Liver (tissue), 8 donors: ENCODE measurements at regions not wholly inside any gene's neighbourhood (a gene's known extent, or its start where the extent isn't known, plus 50 kb on each side); places are given as distances from the start of the nearest gene placed in this dataset.

Experiments used
- DNase-seq: peaks from one replicate; pipeline ENCODE4 v3.0.0-alpha.2; 2017; ENCODE audit warnings: low spot score
- H3K27ac ChIP-seq, 2 donors: one replicate each; pipeline ENCODE4 v1.7.0; 2013; ENCODE audit warnings: inconsistent platforms in 2 of 2, low read length in 2 of 2, control low read depth in 1 of 2, low read depth in 1 of 2, mild to moderate bottlenecking in 1 of 2
- H3K27me3 ChIP-seq, 4 donors: one replicate each; pipeline versions ENCODE4 v1.6.1 to v1.7.0; 2013; ENCODE audit warnings: low read length in 3 of 4, inconsistent platforms in 1 of 4, mild to moderate bottlenecking in 1 of 4, moderate library complexity in 1 of 4; ENCODE audit not compliant: control insufficient read depth in 4 of 4, insufficient read depth in 4 of 4
- H3K36me3 ChIP-seq, 4 donors: one replicate each; pipeline versions ENCODE4 v1.6.1 to v1.7.0; 2013; ENCODE audit warnings: low read length in 3 of 4, mild to moderate bottlenecking in 3 of 4, low read depth in 1 of 4, moderate library complexity in 1 of 4; ENCODE audit not compliant: control insufficient read depth in 4 of 4, insufficient read depth in 3 of 4
- H3K4me1 ChIP-seq, 4 donors: one replicate each; pipeline versions ENCODE4 v1.6.1 to v1.7.0; 2013; ENCODE audit warnings: low read length in 3 of 4, mild to moderate bottlenecking in 3 of 4, moderate library complexity in 1 of 4; ENCODE audit not compliant: control insufficient read depth in 4 of 4, insufficient read depth in 4 of 4
- H3K4me3 ChIP-seq, 3 donors: one replicate each; pipeline versions ENCODE4 v1.6.1 to v1.7.0; 2013; ENCODE audit warnings: low read length in 3 of 3, control low read depth in 1 of 3, low read depth in 1 of 3, mild to moderate bottlenecking in 1 of 3
- H3K9ac ChIP-seq, 2 donors: one replicate each; pipeline ENCODE4 v1.7.0; 2013; ENCODE audit warnings: low read length in 2 of 2, mild to moderate bottlenecking in 2 of 2, moderate library complexity in 2 of 2, control low read depth in 1 of 2, low read depth in 1 of 2
- H3K9me3 ChIP-seq, 4 donors: one replicate each; pipeline versions ENCODE4 v1.6.1 to v1.7.0; 2013; ENCODE audit warnings: low read length in 3 of 4; ENCODE audit not compliant: control insufficient read depth in 4 of 4
- ATF3 ChIP-seq: IDR thresholded peaks from 2 replicates; pipeline ENCODE4 v1.6.1; 2016; ENCODE audit warnings: antibody characterized with exemption
- CTCF ChIP-seq: fragments of 150-350 bp; IDR thresholded peaks from 2 replicates; pipeline ENCODE4 v1.5.1; 2017; ENCODE audit warnings: improper control_type of control experiment, low read depth, low read length; ENCODE audit not compliant: missing input control
- FOXA2 ChIP-seq: IDR thresholded peaks from 2 replicates; pipeline ENCODE4 v1.6.1; 2016; ENCODE audit warnings: antibody characterized with exemption
- GABPA ChIP-seq, 2 donors: IDR thresholded peaks in 1 of 2; conservative IDR thresholded peaks in 1 of 2; 2 replicates each; pipeline ENCODE4 v1.6.1; 2016; ENCODE audit warnings: antibody characterized with exemption in 2 of 2, mild to moderate bottlenecking in 1 of 2, moderate library complexity in 1 of 2
- HNF4G ChIP-seq: IDR thresholded peaks from 2 replicates; pipeline ENCODE4 v1.6.1; 2016; ENCODE audit warnings: antibody characterized with exemption
- JUND ChIP-seq, 2 donors: IDR thresholded peaks; 2 replicates each; pipeline ENCODE4 v1.6.1; 2016; ENCODE audit warnings: antibody characterized with exemption in 2 of 2
- MAX ChIP-seq: IDR thresholded peaks from 2 replicates; pipeline ENCODE4 v1.6.1; 2016; ENCODE audit warnings: antibody characterized with exemption
- NR2F2 ChIP-seq: IDR thresholded peaks from 2 replicates; pipeline ENCODE4 v1.6.1; 2016; ENCODE audit warnings: antibody characterized with exemption
- RAD21 ChIP-seq, 2 donors: IDR thresholded peaks; 2 replicates each; pipeline ENCODE4 v1.6.1; 2016; ENCODE audit warnings: antibody characterized with exemption in 2 of 2, mild to moderate bottlenecking in 2 of 2
- REST ChIP-seq: IDR thresholded peaks from 2 replicates; pipeline ENCODE4 v1.6.1; 2016; ENCODE audit warnings: antibody characterized with exemption, mild to moderate bottlenecking
- RXRA ChIP-seq, 2 donors: IDR thresholded peaks; 2 replicates each; pipeline ENCODE4 v1.6.1; 2017 to 2018; ENCODE audit warnings: antibody characterized with exemption in 2 of 2, mild to moderate bottlenecking in 1 of 2
- SP1 ChIP-seq: IDR thresholded peaks from 2 replicates; pipeline ENCODE4 v1.6.1; 2018; ENCODE audit warnings: antibody characterized with exemption, mild to moderate bottlenecking
- TAF1 ChIP-seq: conservative IDR thresholded peaks from 2 replicates; pipeline ENCODE4 v1.6.1; 2016; ENCODE audit warnings: antibody characterized with exemption, mild to moderate bottlenecking
- YY1 ChIP-seq: IDR thresholded peaks from 2 replicates; pipeline ENCODE4 v1.6.1; 2016; ENCODE audit warnings: antibody characterized with exemption, mild to moderate bottlenecking
- ZBTB33 ChIP-seq: IDR thresholded peaks from 2 replicates; pipeline ENCODE4 v1.6.1; 2016; ENCODE audit warnings: antibody characterized with exemption
- WGBS: extraction: QIAGEN DNeasy Blood & Tissue Kit; methylation state at CpG from one replicate; pipeline ENCODE4 v1.1.7; 2013; 5-methylcytosine and 5-hydroxymethylcytosine counted together
- donor health status: healthy.
- donor health status: healthy.
- donor health status: healthy.
- donor health status: healthy.
- donor health status: healthy.

- Histone ChIP-seq H3K27ac (no peak overlapping the region), H3K4me1 (no peaks in the 10 kb centered on the region), H3K4me3 (no peak overlapping the region), H3K36me3 (no peaks in the 10 kb centered on the region), H3K9ac (no peak overlapping the region), H3K27me3 (no peaks in the 10 kb centered on the region), H3K9me3 (no peaks in the 10 kb centered on the region)
- DNase-seq: no peak
- no peak for TF ChIP-seq JUND (IDR thresholded peaks at IDR 0.05)
- no peak for TF ChIP-seq MAX
- no peak for TF ChIP-seq TAF1
- no peak for TF ChIP-seq YY1
- TF ChIP-seq RAD21 (IDR thresholded peaks at IDR 0.05): no peak
- no peak for TF ChIP-seq NR2F2
- no peak for TF ChIP-seq SP1
- 63% methylated on average over 1 of the region's 1 CpG for WGBS
These were observed 1366.3 kb upstream of the LRRTM1 start for GRCh38 chr2:81670885-81671284.

GRCh38 chr2:81661081-81661480 lies 1356.5 kb upstream of the LRRTM1 start:
- Histone ChIP-seq H3K4me3 (no peak overlapping the region), H3K4me1 (no peaks in the 10 kb centered on the region), H3K9me3 (peaks cover 0 to 10% (median 3%) of the 10 kb centered on the region in 4 donors), H3K27me3 (no peaks in the 10 kb centered on the region), H3K9ac (no peak overlapping the region), H3K27ac (no peak overlapping the region), H3K36me3 (no peaks in the 10 kb centered on the region)
- TF ChIP-seq HNF4G (no peak), FOXA2 (no peak), REST (no peak), ZBTB33 (no peak), CTCF (no peak), NR2F2 (no peak), ATF3 (no peak), RXRA (IDR thresholded peaks at IDR 0.05) (no peak), TAF1 (no peak), RAD21 (IDR thresholded peaks at IDR 0.05) (no peak), JUND (IDR thresholded peaks at IDR 0.05) (no peak), MAX (no peak), GABPA (IDR thresholded peaks at IDR 0.05 in 1 of 2, conservative IDR thresholded peaks at IDR 0.05 in 1 of 2) (no peak), YY1 (no peak)
- 73% methylated on average over 3 of the region's 3 CpGs for WGBS
- no peak for DNase-seq
